GM23338 (cell line): ENCODE measurements at regions not wholly inside any gene's neighbourhood (a gene's known extent, or its start where the extent isn't known, plus 50 kb on each side); places are given as distances from the start of the nearest gene placed in this dataset.

Source experiments
- ATAC-seq: fragments of 200-7000 bp; cut with Tn5 transposase; 3 replicates; pipeline ENCODE4 v1.9.1; 2020
- DNase-seq: peaks from one replicate; pipeline ENCODE4 v3.0.0-alpha.2; 2015; ENCODE audit warnings: low spot score
- H2AFZ ChIP-seq: fragments of 200-600 bp; sonication (generic); 2 replicates; pipeline ENCODE4 v1.8.0; 2016; ENCODE audit warnings: antibody characterized with exemption, mild to moderate bottlenecking, moderate library complexity
- H3F3A ChIP-seq: fragments of 200-600 bp; sonication (generic); replicated peaks from 2 replicates; pipeline ENCODE4 v1.8.0; 2017; ENCODE audit warnings: antibody characterized with exemption, mixed run types, low read depth
- H3K27ac ChIP-seq: fragments of 200-600 bp; sonication (generic); 2 replicates; pipeline ENCODE4 v1.6.1; 2016; ENCODE audit warnings: low read depth
- H3K27me3 ChIP-seq: fragments of 200-600 bp; sonication (generic); 2 replicates; pipeline ENCODE4 v1.8.0; 2016; ENCODE audit warnings: mild to moderate bottlenecking, mixed run types, moderate library complexity; ENCODE audit not compliant: insufficient read depth
- H3K36me3 ChIP-seq: fragments of 200-600 bp; sonication (generic); 2 replicates; pipeline ENCODE4 v1.8.0; 2016; ENCODE audit warnings: mild to moderate bottlenecking; ENCODE audit not compliant: insufficient read depth
- H3K4me1 ChIP-seq: fragments of 200-600 bp; sonication (generic); 2 replicates; pipeline ENCODE4 v1.8.0; 2016; ENCODE audit warnings: mild to moderate bottlenecking, moderate library complexity; ENCODE audit not compliant: insufficient read depth
- H3K4me2 ChIP-seq: fragments of 200-600 bp; sonication (generic); 2 replicates; pipeline ENCODE4 v1.7.1; 2017; ENCODE audit warnings: mixed run types
- H3K4me3 ChIP-seq: fragments of 200-600 bp; sonication (generic); 2 replicates; pipeline ENCODE4 v1.6.1; 2016; ENCODE audit warnings: mixed run types
- H3K79me2 ChIP-seq: fragments of 200-600 bp; sonication (generic); replicated peaks from 2 replicates; pipeline ENCODE4 v1.8.0; 2017; ENCODE audit warnings: mild to moderate bottlenecking; ENCODE audit not compliant: insufficient read depth
- H3K9me2 ChIP-seq: fragments of 200-600 bp; sonication (generic); 2 replicates; pipeline ENCODE4 v1.8.0; 2017; ENCODE audit not compliant: insufficient read depth
- H4K20me1 ChIP-seq: fragments of 200-600 bp; sonication (generic); replicated peaks from 2 replicates; pipeline ENCODE4 v1.8.0; 2017; ENCODE audit warnings: mild to moderate bottlenecking; ENCODE audit not compliant: insufficient read depth
- H3K27ac Mint-ChIP-seq: 2 replicates; pipeline ENCODE4 v1.8.0; 2020; ENCODE audit warnings: inconsistent platforms, mild to moderate bottlenecking, moderate library complexity, mixed read lengths
- H3K27me3 Mint-ChIP-seq: 3 replicates; pipeline ENCODE4 v1.8.0; 2022; ENCODE audit warnings: low read depth, mild to moderate bottlenecking, moderate library complexity, mixed read lengths, inconsistent platforms; ENCODE audit not compliant: insufficient read depth, poor library complexity
- H3K36me3 Mint-ChIP-seq: 3 replicates; pipeline ENCODE4 v1.8.0; 2021; ENCODE audit warnings: low read depth, mild to moderate bottlenecking, inconsistent platforms, moderate library complexity, mixed read lengths
- H3K4me1 Mint-ChIP-seq: 3 replicates; pipeline ENCODE4 v1.8.0; 2020; ENCODE audit warnings: mild to moderate bottlenecking, inconsistent platforms, mixed read lengths
- H3K4me3 Mint-ChIP-seq: 3 replicates; pipeline ENCODE4 v1.8.0; 2021; ENCODE audit warnings: moderate library complexity, mild to moderate bottlenecking, inconsistent platforms, mixed read lengths
- H3K9me3 Mint-ChIP-seq: 3 replicates; pipeline ENCODE4 v1.8.0; 2020; ENCODE audit warnings: moderate library complexity, mild to moderate bottlenecking, inconsistent platforms, mixed read lengths
- CTCF ChIP-seq, 2 experiments: fragments of 200-600 bp in 1 of 2; sonication (generic) in 1 of 2; conservative IDR thresholded peaks; 2 replicates each; pipeline versions ENCODE4 v1.5.1 to v1.6.1; 2016 to 2017; ENCODE audit warnings: antibody characterized with exemption in 2 of 2, low read depth in 2 of 2, mild to moderate bottlenecking in 2 of 2, moderate library complexity in 1 of 2
- EZH2phosphoT487 ChIP-seq: fragments of 200-600 bp; sonication (generic); IDR thresholded peaks from one replicate; pipeline ENCODE4 v1.8.1; 2018; ENCODE audit warnings: antibody characterized with exemption; ENCODE audit not compliant: unreplicated experiment
- NANOG ChIP-seq: IDR thresholded peaks from 2 replicates; pipeline ENCODE4 v1.6.1; 2016; ENCODE audit warnings: antibody characterized with exemption, borderline replicate concordance
- TF ChIP-seq, protein P1 (sequence below): IDR thresholded peaks from one replicate; pipeline ENCODE4 v1.6.1; 2018; ENCODE audit warnings: antibody characterized with exemption; ENCODE audit not compliant: unreplicated experiment
- TF ChIP-seq, protein P2 (sequence below): fragments of 250-450 bp; sonication (Bioruptor Pico); IDR thresholded peaks from 2 replicates; pipeline ENCODE4 v1.5.0; 2020; ENCODE audit warnings: mild to moderate bottlenecking, moderate library complexity

GRCh38 chr9:21592063-21592338, 109.9 kb upstream of the IFNE start:
- H3K4me3 ChIP-seq = no peak overlapping the region
- peaks cover 22% of the 10 kb centered on the region for H3K4me1 ChIP-seq
- H4K20me1 ChIP-seq = no peaks in the 10 kb centered on the region
- Mint-ChIP-seq H3K27me3 (no peaks in the 10 kb centered on the region), H3K36me3 (no peaks in the 10 kb centered on the region), H3K27ac (peak overlapping the region; percentile 95), H3K4me3 (no peak overlapping the region), H3K4me1 (peaks cover 20% of the 10 kb centered on the region), H3K9me3 (no peaks in the 10 kb centered on the region)
- H3F3A ChIP-seq = no peaks in the 10 kb centered on the region
- 0 out of 2 replicates have a peak, but pooled peaks cover 4% of the 10 kb centered on the region for H3K9me2 ChIP-seq
- H2AFZ ChIP-seq = peak overlapping the region; percentile 70
- no peaks in the 10 kb centered on the region for H3K36me3 ChIP-seq
- no peaks in the 10 kb centered on the region for H3K27me3 ChIP-seq
- H3K79me2 ChIP-seq = no peaks in the 10 kb centered on the region
- no peak overlapping the region for H3K27ac ChIP-seq
- H3K4me2 ChIP-seq = peak overlapping the region; percentile 46
- no peak for ATAC-seq
- TF ChIP-seq NANOG = no peak
- TF ChIP-seq EZH2phosphoT487 = no peak
- no peak for TF ChIP-seq CTCF (conservative IDR thresholded peaks at IDR 0.05; ENCODE audit: low read depth in 2 of 2)
- TF ChIP-seq, protein P1, sequence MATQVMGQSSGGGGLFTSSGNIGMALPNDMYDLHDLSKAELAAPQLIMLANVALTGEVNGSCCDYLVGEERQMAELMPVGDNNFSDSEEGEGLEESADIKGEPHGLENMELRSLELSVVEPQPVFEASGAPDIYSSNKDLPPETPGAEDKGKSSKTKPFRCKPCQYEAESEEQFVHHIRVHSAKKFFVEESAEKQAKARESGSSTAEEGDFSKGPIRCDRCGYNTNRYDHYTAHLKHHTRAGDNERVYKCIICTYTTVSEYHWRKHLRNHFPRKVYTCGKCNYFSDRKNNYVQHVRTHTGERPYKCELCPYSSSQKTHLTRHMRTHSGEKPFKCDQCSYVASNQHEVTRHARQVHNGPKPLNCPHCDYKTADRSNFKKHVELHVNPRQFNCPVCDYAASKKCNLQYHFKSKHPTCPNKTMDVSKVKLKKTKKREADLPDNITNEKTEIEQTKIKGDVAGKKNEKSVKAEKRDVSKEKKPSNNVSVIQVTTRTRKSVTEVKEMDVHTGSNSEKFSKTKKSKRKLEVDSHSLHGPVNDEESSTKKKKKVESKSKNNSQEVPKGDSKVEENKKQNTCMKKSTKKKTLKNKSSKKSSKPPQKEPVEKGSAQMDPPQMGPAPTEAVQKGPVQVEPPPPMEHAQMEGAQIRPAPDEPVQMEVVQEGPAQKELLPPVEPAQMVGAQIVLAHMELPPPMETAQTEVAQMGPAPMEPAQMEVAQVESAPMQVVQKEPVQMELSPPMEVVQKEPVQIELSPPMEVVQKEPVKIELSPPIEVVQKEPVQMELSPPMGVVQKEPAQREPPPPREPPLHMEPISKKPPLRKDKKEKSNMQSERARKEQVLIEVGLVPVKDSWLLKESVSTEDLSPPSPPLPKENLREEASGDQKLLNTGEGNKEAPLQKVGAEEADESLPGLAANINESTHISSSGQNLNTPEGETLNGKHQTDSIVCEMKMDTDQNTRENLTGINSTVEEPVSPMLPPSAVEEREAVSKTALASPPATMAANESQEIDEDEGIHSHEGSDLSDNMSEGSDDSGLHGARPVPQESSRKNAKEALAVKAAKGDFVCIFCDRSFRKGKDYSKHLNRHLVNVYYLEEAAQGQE = no peak
- TF ChIP-seq, protein P2, sequence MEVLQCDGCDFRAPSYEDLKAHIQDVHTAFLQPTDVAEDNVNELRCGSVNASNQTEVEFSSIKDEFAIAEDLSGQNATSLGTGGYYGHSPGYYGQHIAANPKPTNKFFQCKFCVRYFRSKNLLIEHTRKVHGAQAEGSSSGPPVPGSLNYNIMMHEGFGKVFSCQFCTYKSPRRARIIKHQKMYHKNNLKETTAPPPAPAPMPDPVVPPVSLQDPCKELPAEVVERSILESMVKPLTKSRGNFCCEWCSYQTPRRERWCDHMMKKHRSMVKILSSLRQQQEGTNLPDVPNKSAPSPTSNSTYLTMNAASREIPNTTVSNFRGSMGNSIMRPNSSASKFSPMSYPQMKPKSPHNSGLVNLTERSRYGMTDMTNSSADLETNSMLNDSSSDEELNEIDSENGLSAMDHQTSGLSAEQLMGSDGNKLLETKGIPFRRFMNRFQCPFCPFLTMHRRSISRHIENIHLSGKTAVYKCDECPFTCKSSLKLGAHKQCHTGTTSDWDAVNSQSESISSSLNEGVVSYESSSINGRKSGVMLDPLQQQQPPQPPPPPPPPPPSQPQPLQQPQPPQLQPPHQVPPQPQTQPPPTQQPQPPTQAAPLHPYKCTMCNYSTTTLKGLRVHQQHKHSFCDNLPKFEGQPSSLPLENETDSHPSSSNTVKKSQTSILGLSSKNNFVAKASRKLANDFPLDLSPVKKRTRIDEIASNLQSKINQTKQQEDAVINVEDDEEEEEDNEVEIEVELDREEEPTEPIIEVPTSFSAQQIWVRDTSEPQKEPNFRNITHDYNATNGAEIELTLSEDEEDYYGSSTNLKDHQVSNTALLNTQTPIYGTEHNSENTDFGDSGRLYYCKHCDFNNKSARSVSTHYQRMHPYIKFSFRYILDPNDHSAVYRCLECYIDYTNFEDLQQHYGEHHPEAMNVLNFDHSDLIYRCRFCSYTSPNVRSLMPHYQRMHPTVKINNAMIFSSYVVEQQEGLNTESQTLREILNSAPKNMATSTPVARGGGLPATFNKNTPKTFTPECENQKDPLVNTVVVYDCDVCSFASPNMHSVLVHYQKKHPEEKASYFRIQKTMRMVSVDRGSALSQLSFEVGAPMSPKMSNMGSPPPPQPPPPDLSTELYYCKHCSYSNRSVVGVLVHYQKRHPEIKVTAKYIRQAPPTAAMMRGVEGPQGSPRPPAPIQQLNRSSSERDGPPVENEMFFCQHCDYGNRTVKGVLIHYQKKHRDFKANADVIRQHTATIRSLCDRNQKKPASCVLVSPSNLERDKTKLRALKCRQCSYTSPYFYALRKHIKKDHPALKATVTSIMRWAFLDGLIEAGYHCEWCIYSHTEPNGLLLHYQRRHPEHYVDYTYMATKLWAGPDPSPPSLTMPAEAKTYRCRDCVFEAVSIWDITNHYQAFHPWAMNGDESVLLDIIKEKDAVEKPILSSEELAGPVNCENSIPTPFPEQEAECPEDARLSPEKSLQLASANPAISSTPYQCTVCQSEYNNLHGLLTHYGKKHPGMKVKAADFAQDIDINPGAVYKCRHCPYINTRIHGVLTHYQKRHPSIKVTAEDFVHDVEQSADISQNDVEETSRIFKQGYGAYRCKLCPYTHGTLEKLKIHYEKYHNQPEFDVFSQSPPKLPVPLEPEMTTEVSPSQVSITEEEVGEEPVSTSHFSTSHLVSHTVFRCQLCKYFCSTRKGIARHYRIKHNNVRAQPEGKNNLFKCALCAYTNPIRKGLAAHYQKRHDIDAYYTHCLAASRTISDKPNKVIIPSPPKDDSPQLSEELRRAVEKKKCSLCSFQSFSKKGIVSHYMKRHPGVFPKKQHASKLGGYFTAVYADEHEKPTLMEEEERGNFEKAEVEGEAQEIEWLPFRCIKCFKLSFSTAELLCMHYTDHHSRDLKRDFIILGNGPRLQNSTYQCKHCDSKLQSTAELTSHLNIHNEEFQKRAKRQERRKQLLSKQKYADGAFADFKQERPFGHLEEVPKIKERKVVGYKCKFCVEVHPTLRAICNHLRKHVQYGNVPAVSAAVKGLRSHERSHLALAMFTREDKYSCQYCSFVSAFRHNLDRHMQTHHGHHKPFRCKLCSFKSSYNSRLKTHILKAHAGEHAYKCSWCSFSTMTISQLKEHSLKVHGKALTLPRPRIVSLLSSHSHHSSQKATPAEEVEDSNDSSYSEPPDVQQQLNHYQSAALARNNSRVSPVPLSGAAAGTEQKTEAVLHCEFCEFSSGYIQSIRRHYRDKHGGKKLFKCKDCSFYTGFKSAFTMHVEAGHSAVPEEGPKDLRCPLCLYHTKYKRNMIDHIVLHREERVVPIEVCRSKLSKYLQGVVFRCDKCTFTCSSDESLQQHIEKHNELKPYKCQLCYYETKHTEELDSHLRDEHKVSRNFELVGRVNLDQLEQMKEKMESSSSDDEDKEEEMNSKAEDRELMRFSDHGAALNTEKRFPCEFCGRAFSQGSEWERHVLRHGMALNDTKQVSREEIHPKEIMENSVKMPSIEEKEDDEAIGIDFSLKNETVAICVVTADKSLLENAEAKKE (CRISPR knock-in tag) = 0 out of 2 replicates have a peak, but pooled peaks have one; percentile 0
- DNase-seq = no peak
